GM12875 (cell line): ENCODE measurements at regions not wholly inside any gene's neighbourhood (a gene's known extent, or its start where the extent isn't known, plus 50 kb on each side); places are given as distances from the start of the nearest gene placed in this dataset.
A peak's percentile ranks its signal among the peaks of the same experiment; 100 is the strongest.
"Not testable (repeated sequence)": the region's sequence is repeated elsewhere in the genome, so short reads cannot be mapped to it uniquely, and the experiment has no call there.

Experiments
- H3K4me3 ChIP-seq: one replicate; pipeline ENCODE4 v1.5.1; 2011; ENCODE audit warnings: low read depth, low read length, control low read depth
- CTCF ChIP-seq: IDR thresholded peaks from 2 replicates; pipeline ENCODE4 v1.5.1; 2011; ENCODE audit warnings: low read depth, mild to moderate bottlenecking, control low read depth, inconsistent platforms, low read length, moderate library complexity, borderline replicate concordance; ENCODE audit not compliant: insufficient read depth

- TF ChIP-seq CTCF = peak; percentile 12; the same call in 1 of the 2 replicates
- no peak overlapping the region for H3K4me3 ChIP-seq
Observed at GRCh38 chr5:72584466-72584865, 77.3 kb upstream of the ZNF366 start.

GRCh38 chr5:72579290-72579689 lies 72.1 kb upstream of the ZNF366 start:
- H3K4me3 ChIP-seq = not testable (repeated sequence)

GRCh38 chr5:72572236-72572765 lies 65.1 kb upstream of the ZNF366 start:
- no peak overlapping the region for H3K4me3 ChIP-seq
- TF ChIP-seq CTCF = no peak

- no peak for TF ChIP-seq CTCF
- H3K4me3 ChIP-seq = no peak overlapping the region
Observed at GRCh38 chr5:72569408-72569944, 62.3 kb upstream of the ZNF366 start.

DNA sequence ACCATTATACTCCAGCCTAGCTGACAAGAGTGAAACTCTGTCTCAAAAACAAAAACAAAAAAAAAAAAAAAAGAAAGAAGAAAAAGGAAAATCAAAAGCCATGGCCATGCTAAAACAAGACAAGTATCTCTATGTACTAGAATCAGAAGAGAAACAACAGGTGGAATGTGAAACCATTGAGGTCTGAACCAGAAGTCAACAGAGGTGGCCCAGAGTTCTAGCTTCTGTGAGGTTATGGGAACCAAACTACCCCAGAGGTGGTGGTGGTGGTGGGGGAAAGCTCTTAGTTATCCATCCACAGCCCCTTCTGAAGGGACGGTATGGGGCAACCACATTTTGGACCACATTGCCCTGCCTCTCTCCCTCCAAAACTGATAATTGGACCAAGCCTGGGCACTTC lies 59.5 kb upstream of the ZNF366 start:
- no peak for TF ChIP-seq CTCF
- H3K4me3 ChIP-seq = no peak overlapping the region

- no peak overlapping the region for H3K4me3 ChIP-seq
- no peak for TF ChIP-seq CTCF
Observed at GRCh38 chr5:72565513-72566289, 58.5 kb upstream of the ZNF366 start.

- no peak overlapping the region for H3K4me3 ChIP-seq
- TF ChIP-seq CTCF = no peak
Observed at GRCh38 chr5:72562717-72563116, 55.5 kb upstream of the ZNF366 start.
